ENCODE measurements at regions not wholly inside any gene's neighbourhood (a gene's known extent, or its start where the extent isn't known, plus 50 kb on each side); places are given as distances from the start of the nearest gene placed in this dataset.

GRCh38 chr9:1383899-1384455 lies 333.8 kb downstream of the DMRT2 start:
- Histone ChIP-seq H4K20me1 (replicated peaks; ENCODE audit: control insufficient read depth, extremely low read depth, insufficient read depth, low read length) (no peaks in the 10 kb centered on the region), H3K27ac (ENCODE audit: insufficient read depth, low read depth, low read length) (no peak overlapping the region), H3K4me1 (ENCODE audit: control insufficient read depth, extremely low read depth, insufficient read depth, low read length) (no peaks in the 10 kb centered on the region), H3K9ac (replicated peaks; ENCODE audit: extremely low read depth, insufficient read depth, low read length) (no peak overlapping the region), H3K9me1 (replicated peaks; ENCODE audit: control insufficient read depth, extremely low read depth, insufficient read depth, low read length) (no peaks in the 10 kb centered on the region), H3K4me3 (replicated peaks in 1 of 3; ENCODE audit: insufficient read depth in 1 of 3, low read depth in 1 of 3, low read length in 3 of 3) (no peak overlapping the region), H3K4me2 (ENCODE audit: insufficient read depth, low read length) (no peak overlapping the region), H3K9me3 (replicated peaks; ENCODE audit: control insufficient read depth, insufficient read depth, low read length) (peaks cover 4% of the 10 kb centered on the region), H3K27me3 (ENCODE audit: control insufficient read depth in 2 of 2, insufficient read depth in 2 of 2, low read length in 2 of 2) (no peaks in the 10 kb centered on the region), H2AFZ (ENCODE audit: low read depth, low read length) (no peak overlapping the region), H3K79me2 (ENCODE audit: control insufficient read depth, insufficient read depth, low read length) (no peaks in the 10 kb centered on the region), H3K36me3 (ENCODE audit: control insufficient read depth in 2 of 2, extremely low read depth in 1 of 2, insufficient read depth in 2 of 2, low read length in 2 of 2) (no peaks in the 10 kb centered on the region)
- dilution Hi-C loops (cut with MboI; ENCODE audit: extremely low pct_ligation_motif_present, low sequenced_read_pairs) (no loop called here), intact Hi-C loops (cut with micrococcal nuclease) (no loop called here)
- DNase-seq (ENCODE audit: low read depth, low spot score) (no peak), FAIRE-seq (no peak)
- TF ChIP-seq POLR2A (IDR thresholded peaks at IDR 0.05; ENCODE audit: low read depth, low read length) (no peak), EZH2 (IDR thresholded peaks at IDR 0.05; ENCODE audit: borderline replicate concordance, low read depth, low read length, severe bottlenecking) (no peak), GATA2 (IDR thresholded peaks at IDR 0.05; ENCODE audit: insufficient read depth, insufficient read length, low read depth, low read length) (no peak), JUN (IDR thresholded peaks at IDR 0.05; ENCODE audit: borderline replicate concordance, insufficient read depth, insufficient read length, low read depth) (no peak), MYC (IDR thresholded peaks at IDR 0.05; ENCODE audit: low read depth, low read length) (no peak), FOS (IDR thresholded peaks at IDR 0.05; ENCODE audit: borderline replicate concordance, insufficient read depth, low read length) (no peak), CTCF (IDR thresholded peaks at IDR 0.05; ENCODE audit: extremely low read depth in 1 of 2, insufficient read depth in 1 of 2, low read depth in 1 of 2, low read length in 2 of 2) (no peak), POLR2AphosphoS5 (IDR thresholded peaks at IDR 0.05; ENCODE audit: insufficient read depth, low read depth, low read length) (no peak)
- TF ChIP-seq, protein P1, sequence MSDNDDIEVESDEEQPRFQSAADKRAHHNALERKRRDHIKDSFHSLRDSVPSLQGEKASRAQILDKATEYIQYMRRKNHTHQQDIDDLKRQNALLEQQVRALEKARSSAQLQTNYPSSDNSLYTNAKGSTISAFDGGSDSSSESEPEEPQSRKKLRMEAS (IDR thresholded peaks at IDR 0.05; ENCODE audit: insufficient read depth, insufficient read length) = no peak
- ChIA-PET POLR2A (no interaction called here), CTCF (no interaction called here)
- BruUV-seq (replicated peaks) = no TSS peak

Measured in endothelial cell of umbilical vein (primary cell).